Hippocampal formation (tissue), 2 donors: ENCODE measurements at regions not wholly inside any gene's neighbourhood (a gene's known extent, or its start where the extent isn't known, plus 50 kb on each side); places are given as distances from the start of the nearest gene placed in this dataset.
"Not testable (repeated sequence)": the region's sequence is repeated elsewhere in the genome, so short reads cannot be mapped to it uniquely, and the experiment has no call there.

Experiments used
- DNase-seq, 2 donors: peaks; one replicate each; lab custom pipeline; 2025; lab: John Stamatoyannopoulos, UW

DNA sequence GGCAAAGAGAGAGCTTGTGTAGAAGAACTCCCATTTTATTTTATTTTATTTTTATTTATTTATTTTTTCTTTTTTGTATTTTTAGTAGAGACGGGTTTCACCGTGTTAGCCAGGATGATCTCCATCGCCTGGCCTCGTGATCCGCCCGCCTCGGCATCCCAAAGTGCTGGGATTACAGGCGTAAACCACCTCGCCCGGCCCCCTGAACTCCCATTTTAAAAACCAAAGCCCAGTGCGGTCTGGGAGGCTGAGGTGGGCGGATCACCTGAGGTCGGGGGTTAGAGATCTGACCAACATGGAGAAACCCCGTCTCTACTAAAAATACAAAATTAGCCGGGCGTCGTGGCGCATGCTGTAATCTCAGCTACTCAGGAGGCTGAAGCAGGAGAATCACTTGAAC, 267.8 kb upstream of the ZNF804A start:
- DNase-seq: not testable (repeated sequence)

DNA sequence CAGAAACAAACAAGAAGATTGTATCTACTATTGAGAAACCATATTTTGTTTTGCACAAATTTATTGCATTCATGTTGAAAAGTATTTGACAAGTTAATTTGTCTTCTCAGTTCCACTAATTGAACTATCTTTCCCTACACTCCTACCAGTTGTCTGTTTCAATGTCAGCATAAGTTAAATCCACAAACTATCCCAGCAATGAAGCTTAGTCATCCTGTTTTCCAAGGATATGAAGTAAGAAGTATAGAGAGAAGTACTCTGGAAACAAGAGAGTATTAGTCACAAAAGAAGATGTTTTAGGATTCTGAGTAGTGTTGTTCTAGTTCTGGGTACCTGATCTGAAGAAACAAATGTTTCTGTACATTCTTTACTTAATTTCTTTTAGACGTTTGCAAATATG, 261.6 kb upstream of the ZNF804A start:
- DNase-seq: no peak

GRCh38 chr2:184338771-184339170, 259.6 kb upstream of the ZNF804A start:
- DNase-seq: no peak

GRCh38 chr2:184339966-184340365, 258.4 kb upstream of the ZNF804A start:
- DNase-seq: no peak

GRCh38 chr2:184346338-184346862, 251.9 kb upstream of the ZNF804A start:
- no peak for DNase-seq

- no peak for DNase-seq
Measured at GRCh38 chr2:184351126-184351525, 247.2 kb upstream of the ZNF804A start.

DNA sequence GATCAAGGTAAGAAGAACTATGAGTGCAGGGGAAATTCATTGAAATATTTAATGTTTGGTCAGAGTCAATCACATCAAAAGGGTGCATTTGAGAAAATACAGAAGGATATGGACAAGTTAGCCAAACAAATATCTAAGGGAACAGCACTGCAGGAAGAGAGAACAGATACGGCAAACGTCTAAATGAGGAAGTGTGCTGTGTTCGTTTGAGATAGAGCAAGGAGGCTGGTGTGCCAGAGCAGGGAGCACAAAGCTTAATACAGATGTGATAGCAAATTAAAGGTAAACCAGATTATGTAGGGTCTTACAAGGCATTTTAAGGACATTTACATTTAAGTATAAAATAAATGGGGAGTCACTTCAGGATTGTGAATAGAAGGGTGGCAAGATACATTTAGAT, 241.3 kb upstream of the ZNF804A start:
- DNase-seq: no peak

DNA sequence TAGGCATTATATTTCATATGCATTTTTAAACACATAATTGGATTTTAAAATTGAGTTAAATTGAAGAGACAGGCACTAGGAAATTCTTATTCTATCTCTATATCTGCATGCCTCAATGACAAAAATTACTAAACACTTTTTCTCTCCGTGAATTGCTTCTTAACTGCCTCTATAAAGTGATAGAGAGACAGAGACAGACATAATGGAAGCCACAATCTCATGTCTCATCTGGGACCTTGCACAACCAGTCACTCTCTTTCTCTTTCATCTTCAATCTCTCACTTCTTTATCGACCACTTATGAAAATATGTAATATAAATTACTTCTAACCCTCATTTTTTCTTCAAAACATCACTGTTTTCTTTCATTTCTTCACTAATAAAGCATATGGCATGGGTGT, 238.9 kb upstream of the ZNF804A start:
- DNase-seq: no peak

GRCh38 chr2:184363213-184363612, 235.1 kb upstream of the ZNF804A start:
- no peak for DNase-seq

DNA sequence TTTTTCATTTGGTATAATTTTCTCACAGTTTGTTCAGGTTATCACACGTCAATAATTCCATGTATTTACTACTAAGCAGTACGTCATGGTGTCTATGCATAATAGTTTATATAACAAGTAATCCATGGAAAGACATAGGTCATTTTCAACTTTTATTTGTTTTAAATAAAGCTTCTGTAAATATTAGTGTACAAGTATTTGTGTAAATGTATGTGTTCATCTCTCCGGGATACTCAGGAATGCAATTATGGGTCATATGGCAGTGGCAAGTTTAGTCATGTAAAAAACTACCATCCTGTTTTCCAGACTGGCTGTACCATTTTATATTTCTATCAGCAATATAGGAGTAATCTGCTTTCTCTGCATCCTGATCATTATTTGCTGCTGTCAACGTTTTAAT, 231.1 kb upstream of the ZNF804A start:
- no peak for DNase-seq

DNA sequence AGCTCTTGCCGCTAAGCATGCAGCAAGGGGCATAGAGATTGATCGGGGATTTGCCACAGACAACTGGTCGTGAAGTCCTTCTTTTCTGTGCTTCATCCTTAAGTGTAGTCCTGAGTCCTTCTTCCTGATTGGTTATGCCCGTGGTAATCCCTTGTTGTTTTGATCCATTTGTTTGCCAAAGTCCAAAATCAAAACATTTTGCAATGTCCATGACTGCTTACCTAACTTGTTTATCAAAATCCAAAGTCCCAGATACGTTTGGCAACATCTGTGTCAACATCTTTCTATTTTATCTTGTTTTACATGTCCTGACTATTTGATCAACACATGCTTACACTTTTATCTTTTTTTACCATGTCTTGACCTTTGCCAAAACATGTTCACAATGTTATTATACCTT, 229.0 kb upstream of the ZNF804A start:
- no peak for DNase-seq

- no peak for DNase-seq
Measured at GRCh38 chr2:184370954-184371353, 227.4 kb upstream of the ZNF804A start.

DNA sequence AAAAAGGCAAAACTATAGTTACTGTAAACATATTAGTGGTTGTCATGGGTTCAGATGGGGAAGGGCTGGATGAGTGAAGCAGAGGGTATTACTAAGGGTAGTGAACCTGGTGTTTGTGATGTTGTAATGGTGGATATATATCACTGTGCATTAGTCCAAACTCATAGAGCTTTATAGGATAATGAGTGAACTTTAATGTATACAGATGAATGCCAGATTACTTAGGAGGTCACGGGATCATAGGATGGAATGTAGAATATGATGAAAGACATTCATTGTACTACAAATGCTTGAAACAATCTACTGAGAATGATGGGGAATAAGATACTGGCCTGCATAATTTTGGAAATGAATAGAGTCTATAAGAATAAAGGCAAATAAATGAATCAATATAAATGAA, 226.7 kb upstream of the ZNF804A start:
- DNase-seq: no peak

GRCh38 chr2:184372484-184372883, 225.8 kb upstream of the ZNF804A start:
- no peak for DNase-seq

- DNase-seq: no peak
Measured at GRCh38 chr2:184394642-184395041, 203.7 kb upstream of the ZNF804A start.

GRCh38 chr2:184402381-184402780, 195.9 kb upstream of the ZNF804A start:
- no peak for DNase-seq

GRCh38 chr2:184407041-184407630, 191.2 kb upstream of the ZNF804A start:
- DNase-seq: not testable (repeated sequence)

DNA sequence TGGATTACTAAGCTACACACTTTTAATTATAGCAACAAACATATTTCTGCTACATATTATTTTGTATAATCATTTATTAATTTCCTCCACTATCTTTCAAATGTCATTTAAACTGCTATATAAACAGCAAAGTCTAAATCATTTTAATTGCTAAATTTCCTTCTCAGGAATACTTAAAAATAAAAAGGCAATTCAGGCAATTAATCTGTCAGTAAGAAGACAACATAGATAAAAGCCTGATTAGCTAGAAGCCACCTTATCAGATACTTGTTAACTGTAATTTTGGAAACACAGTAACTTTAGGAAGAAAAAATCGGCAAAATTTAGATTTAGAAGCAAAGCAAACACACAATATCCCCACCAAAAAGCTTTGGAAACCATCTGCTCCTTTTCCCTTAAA, 188.2 kb upstream of the ZNF804A start:
- DNase-seq: no peak

DNA sequence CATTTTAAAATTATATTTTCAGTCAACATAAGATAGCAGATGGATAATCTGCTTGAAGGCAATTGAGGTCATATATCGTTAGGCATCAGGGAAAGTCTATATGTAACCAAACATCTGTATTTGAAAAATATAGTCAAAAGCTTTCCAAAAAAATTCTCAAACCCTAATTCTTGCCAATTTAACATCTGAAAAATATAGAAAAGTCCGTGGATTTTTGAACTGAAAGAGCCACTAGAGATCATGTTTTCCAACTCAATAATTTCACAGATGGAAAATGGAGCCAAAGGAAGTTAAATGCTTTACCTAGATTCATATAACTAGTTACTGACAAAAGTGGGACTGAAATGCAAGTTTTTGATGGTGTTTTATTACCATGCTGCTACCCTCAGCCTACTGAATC, 185.1 kb upstream of the ZNF804A start:
- no peak for DNase-seq

DNA sequence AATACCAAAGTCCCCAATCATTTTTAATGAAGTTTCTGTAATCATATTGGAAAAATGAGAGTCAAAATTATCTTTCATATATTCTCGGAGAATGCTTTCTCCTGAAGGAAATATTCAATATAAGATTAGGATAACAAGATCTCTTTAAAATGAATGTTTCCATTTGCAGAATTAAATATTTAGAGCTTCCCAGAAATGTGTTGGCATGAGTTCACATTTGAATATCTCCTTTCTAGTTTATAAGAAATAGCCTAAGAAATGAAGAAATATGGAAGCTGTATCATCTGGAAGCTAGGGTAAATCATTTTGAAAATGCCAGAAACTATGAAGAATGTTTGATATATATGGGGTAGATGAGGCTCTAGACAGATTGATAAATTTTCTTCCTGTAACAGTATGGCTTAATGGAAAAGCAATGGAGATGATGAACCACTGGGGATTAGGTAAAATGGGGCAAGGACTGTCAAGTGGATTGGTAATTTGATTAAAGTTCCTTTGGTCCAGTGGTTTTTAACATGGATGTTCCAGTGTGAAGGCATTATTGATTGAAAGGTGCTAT, 184.6 kb upstream of the ZNF804A start:
- DNase-seq: no peak

GRCh38 chr2:184416146-184416913, 182.0 kb upstream of the ZNF804A start:
- DNase-seq: no peak

DNA sequence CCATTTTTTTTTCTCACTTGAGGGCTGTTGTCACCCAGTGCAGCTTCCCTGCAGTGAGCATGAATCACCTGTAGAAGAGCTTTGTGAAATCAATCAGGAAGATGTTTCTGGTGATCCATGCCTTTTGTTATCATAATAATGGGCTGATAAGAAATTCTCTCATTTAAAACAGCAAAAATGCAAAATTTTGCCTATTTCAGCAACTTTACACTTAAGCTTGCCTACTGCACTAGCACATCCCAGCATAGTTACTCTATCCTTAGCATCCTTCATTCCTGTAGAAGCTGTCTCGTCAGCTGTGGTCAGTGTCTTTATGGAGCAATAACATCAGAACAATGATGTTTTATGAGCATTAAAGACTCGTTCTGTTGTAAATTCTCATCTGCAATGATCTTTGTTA, 178.6 kb upstream of the ZNF804A start:
- no peak for DNase-seq

- DNase-seq: not testable (repeated sequence)
Measured at GRCh38 chr2:184421456-184421855, 176.9 kb upstream of the ZNF804A start.
